Thyroid gland (tissue), 4 donors: ENCODE measurements at regions not wholly inside any gene's neighbourhood (a gene's known extent, or its start where the extent isn't known, plus 50 kb on each side); places are given as distances from the start of the nearest gene placed in this dataset.

Source experiments
- DNase-seq, 2 donors: peaks; one replicate each; pipeline ENCODE4 v3.0.0-alpha.2; 2019
- H3K27ac ChIP-seq, 3 donors: fragments of 200-600 bp; sonication (generic); 1 replicate in 2 of 3; 2 replicates in 1 of 3; pipeline ENCODE4 v1.5.1; 2016 to 2019; ENCODE audit warnings: mild to moderate bottlenecking in 1 of 3, moderate library complexity in 1 of 3
- H3K27me3 ChIP-seq: fragments of 200-600 bp; sonication (generic); one replicate; pipeline ENCODE4 v1.5.1; 2019
- H3K36me3 ChIP-seq, 2 donors: fragments of 200-600 bp; sonication (generic); one replicate each; pipeline ENCODE4 v1.5.1; 2016 to 2019
- H3K4me1 ChIP-seq, 2 donors: fragments of 200-600 bp; sonication (generic); one replicate each; pipeline ENCODE4 v1.5.1; 2017 to 2019
- H3K4me3 ChIP-seq, 3 donors: fragments of 200-600 bp; sonication (generic); replicated peaks in 1 of 3; 1 replicate in 2 of 3; 2 replicates in 1 of 3; pipeline ENCODE4 v1.5.1; 2016; ENCODE audit warnings: mild to moderate bottlenecking in 1 of 3
- H3K9me3 ChIP-seq: fragments of 200-600 bp; sonication (generic); one replicate; pipeline ENCODE4 v1.5.1; 2017
- POLR2A ChIP-seq, 2 donors: fragments of 450-650 bp; IDR thresholded peaks; one replicate each; pipeline ENCODE4 v1.6.1; 2017; ENCODE audit warnings: antibody characterized with exemption in 2 of 2, mild to moderate bottlenecking in 2 of 2, moderate library complexity in 1 of 2
- WGBS, 2 donors: methylation state at CpG; one replicate each; pipeline ENCODE4 v1.1.5; 2017; 5-methylcytosine and 5-hydroxymethylcytosine counted together
- intact Hi-C: fragments of 100-400 bp; cut with DNase I; formaldehyde crosslinking; loops from one replicate; pipeline ENCODE4 v1.15.1; 2023
- TF ChIP-seq, protein P1 (sequence below), 6 experiments: fragments of 200-600 bp in 3 of 6; fragments of 450-650 bp in 3 of 6; sonication (generic) in 3 of 6; IDR thresholded peaks; one replicate each; pipeline ENCODE4 v1.5.1; 2016 to 2019; ENCODE audit warnings: antibody characterized with exemption in 6 of 6, mild to moderate bottlenecking in 2 of 6, inconsistent platforms in 1 of 6, moderate library complexity in 1 of 6

DNA sequence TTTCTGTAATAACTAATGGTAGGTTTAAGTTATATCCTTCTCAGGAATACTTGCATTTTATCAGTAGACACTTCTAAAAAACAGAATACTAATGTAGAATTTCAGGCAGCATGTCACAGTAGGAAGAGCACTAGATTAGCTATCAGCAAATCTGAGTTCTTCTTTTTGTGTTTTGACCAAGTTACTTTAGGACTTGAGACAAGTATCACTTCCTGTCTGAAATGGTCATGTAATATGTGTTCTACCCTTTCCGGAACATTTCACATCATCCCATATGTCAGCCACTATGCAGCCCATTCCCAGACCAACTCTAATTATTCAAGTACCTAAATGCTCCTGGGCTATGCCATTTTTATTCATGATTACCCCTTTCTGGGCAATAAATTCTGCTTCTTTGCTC lies 401.8 kb upstream of the RPS6KA3 start:
- TF ChIP-seq, protein P1, sequence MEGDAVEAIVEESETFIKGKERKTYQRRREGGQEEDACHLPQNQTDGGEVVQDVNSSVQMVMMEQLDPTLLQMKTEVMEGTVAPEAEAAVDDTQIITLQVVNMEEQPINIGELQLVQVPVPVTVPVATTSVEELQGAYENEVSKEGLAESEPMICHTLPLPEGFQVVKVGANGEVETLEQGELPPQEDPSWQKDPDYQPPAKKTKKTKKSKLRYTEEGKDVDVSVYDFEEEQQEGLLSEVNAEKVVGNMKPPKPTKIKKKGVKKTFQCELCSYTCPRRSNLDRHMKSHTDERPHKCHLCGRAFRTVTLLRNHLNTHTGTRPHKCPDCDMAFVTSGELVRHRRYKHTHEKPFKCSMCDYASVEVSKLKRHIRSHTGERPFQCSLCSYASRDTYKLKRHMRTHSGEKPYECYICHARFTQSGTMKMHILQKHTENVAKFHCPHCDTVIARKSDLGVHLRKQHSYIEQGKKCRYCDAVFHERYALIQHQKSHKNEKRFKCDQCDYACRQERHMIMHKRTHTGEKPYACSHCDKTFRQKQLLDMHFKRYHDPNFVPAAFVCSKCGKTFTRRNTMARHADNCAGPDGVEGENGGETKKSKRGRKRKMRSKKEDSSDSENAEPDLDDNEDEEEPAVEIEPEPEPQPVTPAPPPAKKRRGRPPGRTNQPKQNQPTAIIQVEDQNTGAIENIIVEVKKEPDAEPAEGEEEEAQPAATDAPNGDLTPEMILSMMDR (IDR thresholded peaks at IDR 0.05): no peak
- TF ChIP-seq POLR2A (IDR thresholded peaks at IDR 0.05): no peak
- Histone ChIP-seq H3K27ac (no peak overlapping the region), H3K9me3 (no peaks in the 10 kb centered on the region), H3K27me3 (no peaks in the 10 kb centered on the region), H3K4me3 (no peak overlapping the region), H3K36me3 (no peaks in the 10 kb centered on the region), H3K4me1 (no peaks in the 10 kb centered on the region)
- WGBS, 2 donors: 80 to 100% methylated on average over 1 of the region's 1 CpG
- intact Hi-C loops: no loop called here
- no peak for DNase-seq

DNA sequence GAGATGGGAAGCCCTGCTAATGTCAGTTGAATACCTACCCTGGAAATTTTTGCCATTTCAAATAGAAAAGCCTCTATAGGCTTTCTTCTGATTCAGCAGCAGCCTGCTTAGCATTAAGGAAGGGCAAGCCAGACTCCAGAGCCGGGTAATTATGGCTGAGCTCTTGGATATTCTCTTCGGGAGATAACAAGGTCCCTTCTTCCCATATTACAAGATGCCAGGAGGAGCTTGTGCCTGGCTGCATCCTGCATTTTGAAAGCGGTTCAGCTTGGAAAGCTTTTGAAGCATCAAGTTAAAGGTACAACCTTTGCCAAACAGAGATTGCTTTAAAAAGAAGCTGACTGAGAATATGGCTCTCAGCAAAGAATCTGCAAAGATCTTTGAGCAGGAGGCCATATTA lies 399.6 kb upstream of the RPS6KA3 start:
- Histone ChIP-seq H3K4me1 (no peaks in the 10 kb centered on the region), H3K4me3 (no peak overlapping the region), H3K9me3 (no peaks in the 10 kb centered on the region), H3K36me3 (no peaks in the 10 kb centered on the region), H3K27ac (no peak overlapping the region), H3K27me3 (no peaks in the 10 kb centered on the region)
- DNase-seq: no peak
- 36 to 53% methylated on average over 3 of the region's 3 CpGs for WGBS, 2 donors
- TF ChIP-seq, protein P1 (IDR thresholded peaks at IDR 0.05): no peak
- TF ChIP-seq POLR2A (IDR thresholded peaks at IDR 0.05): no peak
- intact Hi-C loops: no loop called here

DNA sequence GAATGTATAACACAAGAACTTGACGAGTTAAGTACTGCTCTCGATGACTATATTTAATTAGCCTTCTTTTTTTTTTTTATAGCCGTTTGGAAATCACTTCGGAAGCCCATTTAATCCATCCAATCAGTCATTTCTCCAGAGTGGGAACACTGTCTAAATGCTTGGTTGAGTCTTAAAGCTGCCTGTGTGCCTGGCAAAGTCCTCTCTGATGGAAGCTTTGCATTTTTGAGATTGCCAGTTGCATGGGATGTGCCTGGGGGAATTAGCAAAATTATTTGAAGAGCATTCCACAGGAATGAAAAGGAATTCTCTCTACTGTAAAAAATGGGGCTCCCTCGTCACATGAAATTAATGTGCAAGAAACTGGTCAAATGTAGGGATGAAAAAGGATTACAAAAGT lies 398.8 kb upstream of the RPS6KA3 start:
- intact Hi-C loops: no loop called here
- no peak overlapping the region for H3K27ac ChIP-seq
- H3K4me3 ChIP-seq: no peak overlapping the region
- WGBS, 2 donors: 37 to 49% methylated on average over 5 of the region's 5 CpGs
- H3K27me3 ChIP-seq: no peaks in the 10 kb centered on the region
- DNase-seq: no peak
- H3K4me1 ChIP-seq: no peaks in the 10 kb centered on the region
- TF ChIP-seq POLR2A (IDR thresholded peaks at IDR 0.05): no peak
- TF ChIP-seq, protein P1 (IDR thresholded peaks at IDR 0.05): no peak
- no peaks in the 10 kb centered on the region for H3K36me3 ChIP-seq
- no peaks in the 10 kb centered on the region for H3K9me3 ChIP-seq

DNA sequence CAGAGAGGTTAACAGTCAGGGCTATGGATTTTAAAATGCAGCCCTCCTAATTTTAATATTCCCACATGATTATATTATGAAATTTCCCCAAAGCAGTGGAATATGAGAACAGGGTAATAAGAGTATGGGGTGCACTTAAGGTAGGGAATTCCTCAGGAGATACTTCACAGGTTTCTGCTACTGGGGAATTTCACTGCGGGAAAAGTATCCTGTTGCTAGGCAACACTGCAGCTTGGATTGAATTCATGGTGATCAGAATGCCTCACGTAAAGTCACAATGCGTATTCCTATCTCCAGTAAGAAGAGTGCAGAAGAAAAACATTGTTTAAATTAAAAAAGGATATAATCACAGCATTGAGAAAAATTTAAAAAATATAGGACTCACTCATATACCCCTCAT lies 398.1 kb upstream of the RPS6KA3 start:
- intact Hi-C loops: no loop called here
- Histone ChIP-seq H3K9me3 (no peaks in the 10 kb centered on the region), H3K36me3 (no peaks in the 10 kb centered on the region), H3K4me3 (no peak overlapping the region), H3K27ac (no peak overlapping the region), H3K27me3 (no peaks in the 10 kb centered on the region), H3K4me1 (no peaks in the 10 kb centered on the region)
- WGBS, 2 donors: 13 to 26% methylated on average over 3 of the region's 3 CpGs
- TF ChIP-seq, protein P1 (IDR thresholded peaks at IDR 0.05): no peak
- TF ChIP-seq POLR2A (IDR thresholded peaks at IDR 0.05): no peak
- DNase-seq: no peak

DNA sequence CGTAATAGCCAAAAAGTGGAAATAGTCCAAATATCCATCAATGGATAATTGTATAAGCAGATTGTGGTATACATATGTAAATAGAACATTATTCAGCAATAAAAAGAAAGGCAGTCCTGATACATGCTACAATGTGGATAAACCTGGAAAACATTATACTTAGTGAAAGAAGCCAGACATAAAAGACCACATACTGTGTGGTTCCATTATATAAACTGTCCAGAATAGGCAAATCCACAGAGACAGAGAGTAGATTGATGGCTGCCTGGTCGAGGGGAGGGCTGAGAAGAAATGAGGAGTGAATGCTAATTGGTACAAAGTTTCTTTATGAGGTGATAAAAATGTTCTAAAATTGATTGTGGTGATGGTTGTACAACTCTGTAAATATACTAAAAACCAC lies 397.4 kb upstream of the RPS6KA3 start:
- Histone ChIP-seq H3K27me3 (no peaks in the 10 kb centered on the region), H3K27ac (no peak overlapping the region), H3K4me3 (no peak overlapping the region), H3K9me3 (no peaks in the 10 kb centered on the region), H3K36me3 (no peaks in the 10 kb centered on the region), H3K4me1 (no peaks in the 10 kb centered on the region)
- intact Hi-C loops: no loop called here
- no peak for TF ChIP-seq POLR2A (IDR thresholded peaks at IDR 0.05)
- TF ChIP-seq, protein P1 (IDR thresholded peaks at IDR 0.05): no peak
- DNase-seq: no peak
- 73 to 80% methylated on average over 2 of the region's 2 CpGs for WGBS, 2 donors
